ENCODE measurements at regions not wholly inside any gene's neighbourhood (a gene's known extent, or its start where the extent isn't known, plus 50 kb on each side); places are given as distances from the start of the nearest gene placed in this dataset.

DNA sequence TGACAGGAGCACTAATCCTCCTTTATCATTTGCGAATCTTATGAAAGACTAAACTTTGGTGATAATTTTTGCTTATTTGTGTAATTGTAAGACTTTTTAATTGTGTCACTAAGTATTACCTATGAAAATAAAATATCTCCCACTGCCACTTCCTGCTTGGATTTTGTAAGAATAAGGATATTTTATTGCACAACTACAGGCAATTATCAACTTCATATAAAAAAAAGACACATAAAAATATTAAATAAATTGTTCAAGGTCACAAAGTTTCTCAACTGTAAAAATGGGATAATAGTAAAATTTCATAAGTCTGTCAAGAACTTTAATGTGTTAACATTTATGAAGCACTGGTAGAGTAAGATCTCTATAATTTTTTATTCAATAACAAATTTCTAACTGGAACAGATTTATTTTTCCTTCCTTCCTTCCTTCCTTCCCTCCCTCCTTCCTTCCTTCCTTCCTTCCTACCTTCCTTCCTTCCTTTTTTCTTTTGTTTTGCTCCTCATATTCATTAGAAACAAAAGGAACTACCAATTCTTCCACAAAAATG is 527.6 kb upstream of the FAM47C start:
- H4K20me1 ChIP-seq (replicated peaks; ENCODE audit: insufficient read depth) = no peaks in the 10 kb centered on the region
- H3K79me2 ChIP-seq (replicated peaks; ENCODE audit: insufficient read depth) = no peaks in the 10 kb centered on the region
- no peak overlapping the region for H3K27ac Mint-ChIP-seq
- no peak for ATAC-seq
- H3K27me3 ChIP-seq (ENCODE audit: insufficient read depth) = no peaks in the 10 kb centered on the region
- no peaks in the 10 kb centered on the region for H3K9me3 Mint-ChIP-seq
- no peaks in the 10 kb centered on the region for H3F3A ChIP-seq (replicated peaks; ENCODE audit: low read depth)
- H3K4me3 ChIP-seq = no peak overlapping the region
- H3K36me3 Mint-ChIP-seq (ENCODE audit: low read depth) = no peaks in the 10 kb centered on the region
- H3K4me1 Mint-ChIP-seq = no peaks in the 10 kb centered on the region
- DNase-seq (ENCODE audit: low spot score) = no peak
- no peak overlapping the region for H3K27ac ChIP-seq (ENCODE audit: low read depth)
- no peak overlapping the region for H3K4me2 ChIP-seq
- no peaks in the 10 kb centered on the region for H3K9me2 ChIP-seq (ENCODE audit: insufficient read depth)
- TF ChIP-seq, protein P1, sequence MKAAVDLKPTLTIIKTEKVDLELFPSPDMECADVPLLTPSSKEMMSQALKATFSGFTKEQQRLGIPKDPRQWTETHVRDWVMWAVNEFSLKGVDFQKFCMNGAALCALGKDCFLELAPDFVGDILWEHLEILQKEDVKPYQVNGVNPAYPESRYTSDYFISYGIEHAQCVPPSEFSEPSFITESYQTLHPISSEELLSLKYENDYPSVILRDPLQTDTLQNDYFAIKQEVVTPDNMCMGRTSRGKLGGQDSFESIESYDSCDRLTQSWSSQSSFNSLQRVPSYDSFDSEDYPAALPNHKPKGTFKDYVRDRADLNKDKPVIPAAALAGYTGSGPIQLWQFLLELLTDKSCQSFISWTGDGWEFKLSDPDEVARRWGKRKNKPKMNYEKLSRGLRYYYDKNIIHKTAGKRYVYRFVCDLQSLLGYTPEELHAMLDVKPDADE (IDR thresholded peaks at IDR 0.05) = no peak
- TF ChIP-seq POLR2AphosphoS5 (IDR thresholded peaks at IDR 0.05; ENCODE audit: low read depth) (no peak), JUNB (IDR thresholded peaks at IDR 0.05; ENCODE audit: unreplicated experiment) (no peak)
- TF ChIP-seq, protein P2, sequence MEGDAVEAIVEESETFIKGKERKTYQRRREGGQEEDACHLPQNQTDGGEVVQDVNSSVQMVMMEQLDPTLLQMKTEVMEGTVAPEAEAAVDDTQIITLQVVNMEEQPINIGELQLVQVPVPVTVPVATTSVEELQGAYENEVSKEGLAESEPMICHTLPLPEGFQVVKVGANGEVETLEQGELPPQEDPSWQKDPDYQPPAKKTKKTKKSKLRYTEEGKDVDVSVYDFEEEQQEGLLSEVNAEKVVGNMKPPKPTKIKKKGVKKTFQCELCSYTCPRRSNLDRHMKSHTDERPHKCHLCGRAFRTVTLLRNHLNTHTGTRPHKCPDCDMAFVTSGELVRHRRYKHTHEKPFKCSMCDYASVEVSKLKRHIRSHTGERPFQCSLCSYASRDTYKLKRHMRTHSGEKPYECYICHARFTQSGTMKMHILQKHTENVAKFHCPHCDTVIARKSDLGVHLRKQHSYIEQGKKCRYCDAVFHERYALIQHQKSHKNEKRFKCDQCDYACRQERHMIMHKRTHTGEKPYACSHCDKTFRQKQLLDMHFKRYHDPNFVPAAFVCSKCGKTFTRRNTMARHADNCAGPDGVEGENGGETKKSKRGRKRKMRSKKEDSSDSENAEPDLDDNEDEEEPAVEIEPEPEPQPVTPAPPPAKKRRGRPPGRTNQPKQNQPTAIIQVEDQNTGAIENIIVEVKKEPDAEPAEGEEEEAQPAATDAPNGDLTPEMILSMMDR (conservative IDR thresholded peaks at IDR 0.05; ENCODE audit: low read depth in 2 of 2) = no peak
- H3K4me1 ChIP-seq (ENCODE audit: insufficient read depth) = no peaks in the 10 kb centered on the region
- peaks cover 4% of the 10 kb centered on the region for H3K27me3 Mint-ChIP-seq (ENCODE audit: insufficient read depth, low read depth, poor library complexity)
- no peak overlapping the region for H3K4me3 Mint-ChIP-seq
- no peaks in the 10 kb centered on the region for H3K36me3 ChIP-seq (ENCODE audit: insufficient read depth)
- H2AFZ ChIP-seq = no peak overlapping the region

DNA sequence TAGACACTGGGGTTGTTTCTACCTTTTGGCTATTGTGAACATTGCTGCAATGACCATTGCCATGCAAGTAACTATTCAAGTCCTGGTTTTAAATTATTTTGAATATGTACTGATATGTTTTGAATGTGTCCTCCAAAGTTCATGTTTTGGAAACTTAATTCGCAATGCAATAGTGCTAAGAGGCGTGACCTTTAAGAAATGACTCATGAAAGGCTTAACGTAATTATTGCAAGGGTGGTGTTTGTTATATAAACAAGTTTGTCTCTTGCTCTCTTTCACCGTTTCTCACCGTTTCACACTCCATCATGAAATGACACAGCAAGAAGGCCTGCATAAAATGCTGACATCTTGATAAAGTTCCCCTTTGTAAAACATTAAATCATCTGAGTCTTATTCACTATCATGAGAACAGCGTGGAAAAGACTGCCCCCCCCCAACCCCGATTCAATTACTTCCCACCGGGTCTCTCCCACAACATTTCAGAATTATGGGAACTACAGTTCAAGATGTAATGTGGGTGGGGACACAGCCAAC is 506.9 kb upstream of the FAM47C start:
- H3K4me1 Mint-ChIP-seq = no peaks in the 10 kb centered on the region
- H3K4me1 ChIP-seq (ENCODE audit: insufficient read depth) = no peaks in the 10 kb centered on the region
- H3K27me3 ChIP-seq (ENCODE audit: insufficient read depth) = no peaks in the 10 kb centered on the region
- H3K4me3 Mint-ChIP-seq = no peak overlapping the region
- H3F3A ChIP-seq (replicated peaks; ENCODE audit: low read depth) = no peaks in the 10 kb centered on the region
- ATAC-seq = no peak
- H2AFZ ChIP-seq = no peak overlapping the region
- no peak overlapping the region for H3K27ac ChIP-seq (ENCODE audit: low read depth)
- DNase-seq (ENCODE audit: low spot score) = no peak
- H3K27me3 Mint-ChIP-seq (ENCODE audit: insufficient read depth, low read depth, poor library complexity) = no peaks in the 10 kb centered on the region
- H3K4me3 ChIP-seq = no peak overlapping the region
- H3K4me2 ChIP-seq = no peak overlapping the region
- peaks cover 30% of the 10 kb centered on the region for H3K9me3 Mint-ChIP-seq
- H3K27ac Mint-ChIP-seq = no peak overlapping the region
- H3K36me3 Mint-ChIP-seq (ENCODE audit: low read depth) = no peaks in the 10 kb centered on the region
- H3K9me2 ChIP-seq (ENCODE audit: insufficient read depth) = no peaks in the 10 kb centered on the region
- H3K36me3 ChIP-seq (ENCODE audit: insufficient read depth) = no peaks in the 10 kb centered on the region
- H3K79me2 ChIP-seq (replicated peaks; ENCODE audit: insufficient read depth) = no peaks in the 10 kb centered on the region
- H4K20me1 ChIP-seq (replicated peaks; ENCODE audit: insufficient read depth) = no peaks in the 10 kb centered on the region
- TF ChIP-seq EZH2 (IDR thresholded peaks at IDR 0.05; ENCODE audit: low read depth, unreplicated experiment) (no peak), POLR2AphosphoS5 (IDR thresholded peaks at IDR 0.05; ENCODE audit: low read depth) (no peak), STAT1 (IDR thresholded peaks at IDR 0.05; ENCODE audit: unreplicated experiment) (no peak), ZNF331 (CRISPR knock-in tag; IDR thresholded peaks at IDR 0.05; ENCODE audit: low read depth) (no peak), ZNF114 (CRISPR knock-in tag; IDR thresholded peaks at IDR 0.05) (no peak), JUNB (IDR thresholded peaks at IDR 0.05; ENCODE audit: unreplicated experiment) (no peak)
- TF ChIP-seq, protein P1 (IDR thresholded peaks at IDR 0.05) = no peak
- TF ChIP-seq, protein P3, sequence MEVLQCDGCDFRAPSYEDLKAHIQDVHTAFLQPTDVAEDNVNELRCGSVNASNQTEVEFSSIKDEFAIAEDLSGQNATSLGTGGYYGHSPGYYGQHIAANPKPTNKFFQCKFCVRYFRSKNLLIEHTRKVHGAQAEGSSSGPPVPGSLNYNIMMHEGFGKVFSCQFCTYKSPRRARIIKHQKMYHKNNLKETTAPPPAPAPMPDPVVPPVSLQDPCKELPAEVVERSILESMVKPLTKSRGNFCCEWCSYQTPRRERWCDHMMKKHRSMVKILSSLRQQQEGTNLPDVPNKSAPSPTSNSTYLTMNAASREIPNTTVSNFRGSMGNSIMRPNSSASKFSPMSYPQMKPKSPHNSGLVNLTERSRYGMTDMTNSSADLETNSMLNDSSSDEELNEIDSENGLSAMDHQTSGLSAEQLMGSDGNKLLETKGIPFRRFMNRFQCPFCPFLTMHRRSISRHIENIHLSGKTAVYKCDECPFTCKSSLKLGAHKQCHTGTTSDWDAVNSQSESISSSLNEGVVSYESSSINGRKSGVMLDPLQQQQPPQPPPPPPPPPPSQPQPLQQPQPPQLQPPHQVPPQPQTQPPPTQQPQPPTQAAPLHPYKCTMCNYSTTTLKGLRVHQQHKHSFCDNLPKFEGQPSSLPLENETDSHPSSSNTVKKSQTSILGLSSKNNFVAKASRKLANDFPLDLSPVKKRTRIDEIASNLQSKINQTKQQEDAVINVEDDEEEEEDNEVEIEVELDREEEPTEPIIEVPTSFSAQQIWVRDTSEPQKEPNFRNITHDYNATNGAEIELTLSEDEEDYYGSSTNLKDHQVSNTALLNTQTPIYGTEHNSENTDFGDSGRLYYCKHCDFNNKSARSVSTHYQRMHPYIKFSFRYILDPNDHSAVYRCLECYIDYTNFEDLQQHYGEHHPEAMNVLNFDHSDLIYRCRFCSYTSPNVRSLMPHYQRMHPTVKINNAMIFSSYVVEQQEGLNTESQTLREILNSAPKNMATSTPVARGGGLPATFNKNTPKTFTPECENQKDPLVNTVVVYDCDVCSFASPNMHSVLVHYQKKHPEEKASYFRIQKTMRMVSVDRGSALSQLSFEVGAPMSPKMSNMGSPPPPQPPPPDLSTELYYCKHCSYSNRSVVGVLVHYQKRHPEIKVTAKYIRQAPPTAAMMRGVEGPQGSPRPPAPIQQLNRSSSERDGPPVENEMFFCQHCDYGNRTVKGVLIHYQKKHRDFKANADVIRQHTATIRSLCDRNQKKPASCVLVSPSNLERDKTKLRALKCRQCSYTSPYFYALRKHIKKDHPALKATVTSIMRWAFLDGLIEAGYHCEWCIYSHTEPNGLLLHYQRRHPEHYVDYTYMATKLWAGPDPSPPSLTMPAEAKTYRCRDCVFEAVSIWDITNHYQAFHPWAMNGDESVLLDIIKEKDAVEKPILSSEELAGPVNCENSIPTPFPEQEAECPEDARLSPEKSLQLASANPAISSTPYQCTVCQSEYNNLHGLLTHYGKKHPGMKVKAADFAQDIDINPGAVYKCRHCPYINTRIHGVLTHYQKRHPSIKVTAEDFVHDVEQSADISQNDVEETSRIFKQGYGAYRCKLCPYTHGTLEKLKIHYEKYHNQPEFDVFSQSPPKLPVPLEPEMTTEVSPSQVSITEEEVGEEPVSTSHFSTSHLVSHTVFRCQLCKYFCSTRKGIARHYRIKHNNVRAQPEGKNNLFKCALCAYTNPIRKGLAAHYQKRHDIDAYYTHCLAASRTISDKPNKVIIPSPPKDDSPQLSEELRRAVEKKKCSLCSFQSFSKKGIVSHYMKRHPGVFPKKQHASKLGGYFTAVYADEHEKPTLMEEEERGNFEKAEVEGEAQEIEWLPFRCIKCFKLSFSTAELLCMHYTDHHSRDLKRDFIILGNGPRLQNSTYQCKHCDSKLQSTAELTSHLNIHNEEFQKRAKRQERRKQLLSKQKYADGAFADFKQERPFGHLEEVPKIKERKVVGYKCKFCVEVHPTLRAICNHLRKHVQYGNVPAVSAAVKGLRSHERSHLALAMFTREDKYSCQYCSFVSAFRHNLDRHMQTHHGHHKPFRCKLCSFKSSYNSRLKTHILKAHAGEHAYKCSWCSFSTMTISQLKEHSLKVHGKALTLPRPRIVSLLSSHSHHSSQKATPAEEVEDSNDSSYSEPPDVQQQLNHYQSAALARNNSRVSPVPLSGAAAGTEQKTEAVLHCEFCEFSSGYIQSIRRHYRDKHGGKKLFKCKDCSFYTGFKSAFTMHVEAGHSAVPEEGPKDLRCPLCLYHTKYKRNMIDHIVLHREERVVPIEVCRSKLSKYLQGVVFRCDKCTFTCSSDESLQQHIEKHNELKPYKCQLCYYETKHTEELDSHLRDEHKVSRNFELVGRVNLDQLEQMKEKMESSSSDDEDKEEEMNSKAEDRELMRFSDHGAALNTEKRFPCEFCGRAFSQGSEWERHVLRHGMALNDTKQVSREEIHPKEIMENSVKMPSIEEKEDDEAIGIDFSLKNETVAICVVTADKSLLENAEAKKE (CRISPR knock-in tag; IDR thresholded peaks at IDR 0.05) = no peak
